MM.1S (cell line): ENCODE measurements at regions not wholly inside any gene's neighbourhood (a gene's known extent, or its start where the extent isn't known, plus 50 kb on each side); places are given as distances from the start of the nearest gene placed in this dataset.

Source experiments
- DNase-seq: peaks from one replicate; pipeline ENCODE4 v3.0.0-alpha.2; 2015
- H2AFZ ChIP-seq: fragments of 300-600 bp; sonication (generic); 2 replicates; pipeline ENCODE4 v1.6.0; 2016; ENCODE audit warnings: antibody characterized with exemption, low read length
- H3F3A ChIP-seq: fragments of 300-600 bp; sonication (generic); 2 replicates; pipeline ENCODE4 v1.6.1; 2016; ENCODE audit warnings: mild to moderate bottlenecking, antibody characterized with exemption, low read length, moderate library complexity, mixed read lengths; ENCODE audit not compliant: insufficient read depth
- H3K27ac ChIP-seq: fragments of 300-600 bp; sonication (generic); 2 replicates; pipeline ENCODE4 v1.5.1; 2016; ENCODE audit warnings: mild to moderate bottlenecking, low read length
- H3K27me3 ChIP-seq: fragments of 300-600 bp; sonication (generic); replicated peaks from 2 replicates; pipeline ENCODE4 v1.6.0; 2016; ENCODE audit warnings: low read length; ENCODE audit not compliant: insufficient read depth
- H3K36me3 ChIP-seq: fragments of 300-600 bp; sonication (generic); replicated peaks from 2 replicates; pipeline ENCODE4 v1.6.1; 2016; ENCODE audit warnings: mild to moderate bottlenecking, low read length, mixed read lengths; ENCODE audit not compliant: insufficient read depth
- H3K4me1 ChIP-seq: fragments of 300-600 bp; sonication (generic); 2 replicates; pipeline ENCODE4 v1.6.1; 2016; ENCODE audit warnings: low read length, mixed read lengths
- H3K4me2 ChIP-seq: fragments of 300-600 bp; sonication (generic); 2 replicates; pipeline ENCODE4 v1.6.0; 2016; ENCODE audit warnings: low read depth, low read length
- H3K4me3 ChIP-seq: fragments of 300-600 bp; sonication (generic); 2 replicates; pipeline ENCODE4 v1.5.1; 2016; ENCODE audit warnings: low read length, mixed read lengths
- H3K79me2 ChIP-seq: fragments of 300-600 bp; sonication (generic); 2 replicates; pipeline ENCODE4 v1.6.1; 2016; ENCODE audit warnings: mixed run types, low read length, mixed read lengths
- H3K9ac ChIP-seq: fragments of 300-600 bp; sonication (generic); 2 replicates; pipeline ENCODE4 v1.6.1; 2016; ENCODE audit warnings: low read length, mixed read lengths
- H3K9me2 ChIP-seq: fragments of 300-600 bp; sonication (generic); replicated peaks from 2 replicates; pipeline ENCODE4 v1.6.1; 2016; ENCODE audit warnings: mild to moderate bottlenecking, low read length, mixed read lengths; ENCODE audit not compliant: insufficient read depth
- H3K9me3 ChIP-seq: fragments of 300-600 bp; sonication (generic); replicated peaks from 2 replicates; pipeline ENCODE4 v1.6.1; 2016; ENCODE audit warnings: mild to moderate bottlenecking, low read length, mixed read lengths; ENCODE audit not compliant: insufficient read depth
- H4K20me1 ChIP-seq: fragments of 300-600 bp; sonication (generic); 2 replicates; pipeline ENCODE4 v1.6.1; 2016; ENCODE audit warnings: mild to moderate bottlenecking, low read length, moderate library complexity, mixed read lengths; ENCODE audit not compliant: insufficient read depth
- CTCF ChIP-seq: fragments of 300-600 bp; sonication (generic); IDR thresholded peaks from 2 replicates; pipeline ENCODE4 v1.5.1; 2016; ENCODE audit warnings: antibody characterized with exemption, low read length, mixed read lengths
- EZH2 ChIP-seq: fragments of 300-600 bp; sonication (generic); optimal IDR thresholded peaks from 2 replicates; pipeline ENCODE3; 2017; ENCODE audit warnings: low read depth, mild to moderate bottlenecking, antibody characterized with exemption, low read length, mixed read lengths
- EZH2phosphoT487 ChIP-seq: fragments of 300-600 bp; sonication (generic); IDR thresholded peaks from 2 replicates; pipeline ENCODE4 v1.6.1; 2018; ENCODE audit warnings: antibody characterized with exemption, low read length

- no peak overlapping the region for H3K4me3 ChIP-seq
- H4K20me1 ChIP-seq, result no peaks in the 10 kb centered on the region
- H3K79me2 ChIP-seq, result no peaks in the 10 kb centered on the region
- no peak for DNase-seq
- no peaks in the 10 kb centered on the region for H3K9me3 ChIP-seq
- TF ChIP-seq CTCF (no peak), EZH2 (no peak), EZH2phosphoT487 (no peak)
- no peak overlapping the region for H3K4me2 ChIP-seq
- H3K27ac ChIP-seq, result no peak overlapping the region
- no peaks in the 10 kb centered on the region for H3F3A ChIP-seq
- no peaks in the 10 kb centered on the region for H3K27me3 ChIP-seq
- H2AFZ ChIP-seq, result no peak overlapping the region
- H3K9me2 ChIP-seq, result no peaks in the 10 kb centered on the region
- H3K9ac ChIP-seq, result no peak overlapping the region
- H3K36me3 ChIP-seq, result no peaks in the 10 kb centered on the region
- H3K4me1 ChIP-seq, result no peaks in the 10 kb centered on the region
These were observed 65.1 kb upstream of the TOP1 start for GRCh38 chr20:40963505-40963845.

DNA sequence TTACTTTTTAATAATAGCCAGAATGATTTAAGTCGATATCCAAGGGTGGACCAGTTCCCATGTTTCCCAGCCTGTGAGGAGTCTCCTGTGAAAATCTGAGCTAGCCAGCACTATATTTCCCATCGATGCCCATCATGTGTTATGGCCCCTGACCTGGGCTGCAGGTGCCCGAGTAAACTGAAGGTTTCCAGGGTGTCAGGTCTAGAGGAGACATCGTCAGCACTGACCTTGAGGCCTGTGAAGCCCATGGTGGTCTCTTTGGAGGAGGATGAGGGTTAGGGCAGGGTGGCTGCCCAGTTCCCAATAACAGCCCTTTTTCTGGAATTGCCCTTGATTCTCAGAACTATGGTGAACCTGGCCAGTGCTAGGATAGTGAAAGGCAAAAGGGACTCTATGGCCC is 63.0 kb upstream of the TOP1 start:
- H3K79me2 ChIP-seq, result no peaks in the 10 kb centered on the region
- H3F3A ChIP-seq, result no peaks in the 10 kb centered on the region
- H3K9me3 ChIP-seq, result no peaks in the 10 kb centered on the region
- H3K27ac ChIP-seq, result no peak overlapping the region
- no peak for DNase-seq
- H3K9ac ChIP-seq, result no peak overlapping the region
- no peaks in the 10 kb centered on the region for H3K27me3 ChIP-seq
- H3K4me1 ChIP-seq, result no peaks in the 10 kb centered on the region
- H3K4me3 ChIP-seq, result no peak overlapping the region
- H2AFZ ChIP-seq, result no peak overlapping the region
- no peak for TF ChIP-seq CTCF
- no peak for TF ChIP-seq EZH2phosphoT487
- no peak for TF ChIP-seq EZH2
- H3K4me2 ChIP-seq, result no peak overlapping the region
- no peaks in the 10 kb centered on the region for H3K9me2 ChIP-seq
- H3K36me3 ChIP-seq, result no peaks in the 10 kb centered on the region
- H4K20me1 ChIP-seq, result no peaks in the 10 kb centered on the region

DNA sequence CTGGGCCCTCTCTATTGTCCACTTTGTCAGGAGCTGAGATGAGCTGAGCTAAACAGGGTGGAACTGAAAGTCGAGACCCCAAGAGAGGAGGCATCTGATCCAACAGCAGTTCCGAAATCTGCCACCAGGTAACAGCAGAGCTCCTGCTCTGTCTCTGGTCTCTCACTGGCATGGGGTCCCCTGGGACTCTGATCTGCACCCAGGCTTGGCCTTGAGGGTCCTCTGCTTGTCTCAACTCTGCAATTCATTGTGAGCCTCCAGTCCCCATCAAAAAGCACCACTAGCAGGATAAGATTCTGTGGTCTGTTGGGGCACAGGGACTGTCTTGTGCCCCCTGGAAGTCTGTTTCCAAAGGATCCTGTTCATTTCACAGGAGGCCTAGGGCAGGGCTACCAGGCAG is 62.5 kb upstream of the TOP1 start:
- TF ChIP-seq EZH2, result no peak
- TF ChIP-seq CTCF, result peak; percentile 46
- no peaks in the 10 kb centered on the region for H3K36me3 ChIP-seq
- no peaks in the 10 kb centered on the region for H3K9me3 ChIP-seq
- H4K20me1 ChIP-seq, result no peaks in the 10 kb centered on the region
- DNase-seq, result no peak
- no peaks in the 10 kb centered on the region for H3K79me2 ChIP-seq
- H3K4me3 ChIP-seq, result no peak overlapping the region
- H3F3A ChIP-seq, result no peaks in the 10 kb centered on the region
- H3K9me2 ChIP-seq, result no peaks in the 10 kb centered on the region
- H3K4me2 ChIP-seq, result no peak overlapping the region
- no peaks in the 10 kb centered on the region for H3K4me1 ChIP-seq
- H2AFZ ChIP-seq, result no peak overlapping the region
- no peaks in the 10 kb centered on the region for H3K27me3 ChIP-seq
- H3K9ac ChIP-seq, result no peak overlapping the region
- H3K27ac ChIP-seq, result no peak overlapping the region
